H9 (cell line): ENCODE measurements at regions not wholly inside any gene's neighbourhood (a gene's known extent, or its start where the extent isn't known, plus 50 kb on each side); places are given as distances from the start of the nearest gene placed in this dataset.

ENCODE experiments used
- DNase-seq: peaks from one replicate; pipeline ENCODE4 v3.0.0-alpha.2; 2017
- H2AFZ ChIP-seq: one replicate; pipeline ENCODE4 v1.6.1; 2013; ENCODE audit warnings: mild to moderate bottlenecking, low read length, control low read depth, moderate library complexity
- H2AK5ac ChIP-seq: 2 replicates; pipeline ENCODE4 v1.6.1; 2013; ENCODE audit warnings: low read length, control low read depth, mixed read lengths; ENCODE audit not compliant: insufficient read length
- H2BK120ac ChIP-seq: one replicate; pipeline ENCODE4 v1.6.1; 2013; ENCODE audit warnings: low read depth, mild to moderate bottlenecking, low read length, control low read depth, inconsistent platforms; ENCODE audit not compliant: poor library complexity, severe bottlenecking
- H2BK12ac ChIP-seq: 2 replicates; pipeline ENCODE4 v1.6.1; 2013; ENCODE audit warnings: low read length, control low read depth, mixed read lengths, low read depth; ENCODE audit not compliant: insufficient read length
- H2BK15ac ChIP-seq: 2 replicates; pipeline ENCODE4 v1.6.1; 2013; ENCODE audit warnings: low read depth, low read length, control low read depth
- H2BK20ac ChIP-seq: one replicate; pipeline ENCODE4 v1.6.1; 2013; ENCODE audit warnings: low read depth, mild to moderate bottlenecking, low read length, control low read depth, inconsistent platforms; ENCODE audit not compliant: poor library complexity, severe bottlenecking
- H2BK5ac ChIP-seq: 2 replicates; pipeline ENCODE4 v1.6.1; 2013; ENCODE audit warnings: low read length, control low read depth, mixed read lengths; ENCODE audit not compliant: insufficient read length
- H3K14ac ChIP-seq: 2 replicates; pipeline ENCODE4 v1.6.1; 2013; ENCODE audit warnings: low read length, control low read depth; ENCODE audit not compliant: insufficient read depth
- H3K18ac ChIP-seq: 2 replicates; pipeline ENCODE4 v1.6.1; 2013; ENCODE audit warnings: low read depth, mild to moderate bottlenecking, mixed read lengths, low read length, control low read depth; ENCODE audit not compliant: insufficient read length
- H3K23ac ChIP-seq: 2 replicates; pipeline ENCODE4 v1.6.1; 2013; ENCODE audit warnings: low read length, control low read depth, mixed read lengths, low read depth; ENCODE audit not compliant: insufficient read length
- H3K23me2 ChIP-seq: 2 replicates; pipeline ENCODE4 v1.6.1; 2013; ENCODE audit warnings: low read depth, mild to moderate bottlenecking, mixed read lengths, low read length, control low read depth; ENCODE audit not compliant: insufficient read length, poor library complexity, severe bottlenecking
- H3K27ac ChIP-seq: 2 replicates; pipeline ENCODE4 v1.5.1; 2013; ENCODE audit warnings: low read length, control low read depth, mixed read lengths, low read depth; ENCODE audit not compliant: insufficient read length
- H3K27me3 ChIP-seq: 2 replicates; pipeline ENCODE4 v1.6.1; 2013; ENCODE audit warnings: low read length, control low read depth, inconsistent platforms; ENCODE audit not compliant: insufficient read depth
- H3K4ac ChIP-seq: 2 replicates; pipeline ENCODE4 v1.6.1; 2013; ENCODE audit warnings: low read depth, mild to moderate bottlenecking, control low read depth, inconsistent platforms, low read length, moderate library complexity
- H3K4me1 ChIP-seq: 2 replicates; pipeline ENCODE4 v1.6.1; 2013; ENCODE audit warnings: low read length, control low read depth, inconsistent platforms; ENCODE audit not compliant: insufficient read depth
- H3K4me2 ChIP-seq: 2 replicates; pipeline ENCODE4 v1.6.1; 2013; ENCODE audit warnings: low read length, control low read depth, mixed read lengths; ENCODE audit not compliant: insufficient read length, insufficient read depth
- H3K56ac ChIP-seq: 2 replicates; pipeline ENCODE4 v1.6.1; 2013; ENCODE audit warnings: low read depth, mild to moderate bottlenecking, mixed read lengths, low read length, control low read depth; ENCODE audit not compliant: insufficient read length
- H3K79me1 ChIP-seq: 2 replicates; pipeline ENCODE4 v1.6.1; 2013; ENCODE audit warnings: low read depth, mild to moderate bottlenecking, moderate library complexity, low read length, control low read depth, inconsistent platforms; ENCODE audit not compliant: insufficient read depth, poor library complexity, severe bottlenecking
- H3K79me2 ChIP-seq: 2 replicates; pipeline ENCODE4 v1.6.1; 2013; ENCODE audit warnings: low read length, control low read depth, inconsistent platforms; ENCODE audit not compliant: insufficient read depth
- H3K9ac ChIP-seq: 2 replicates; pipeline ENCODE4 v1.6.1; 2013; ENCODE audit warnings: low read length, control low read depth, mixed read lengths; ENCODE audit not compliant: insufficient read length; ENCODE audit errors: extremely low read depth
- H3K9me3 ChIP-seq: one replicate; pipeline ENCODE4 v1.6.1; 2013; ENCODE audit warnings: low read depth, low read length, inconsistent platforms; ENCODE audit not compliant: control insufficient read depth
- H3T11ph ChIP-seq: one replicate; pipeline ENCODE4 v1.6.1; 2013; ENCODE audit warnings: mild to moderate bottlenecking, low read length, control low read depth, inconsistent platforms
- H4K20me1 ChIP-seq: one replicate; pipeline ENCODE4 v1.6.1; 2013; ENCODE audit not compliant: control insufficient read depth, insufficient read length, insufficient read depth
- H4K5ac ChIP-seq: 2 replicates; pipeline ENCODE4 v1.6.1; 2013; ENCODE audit warnings: low read depth, mild to moderate bottlenecking, mixed read lengths, low read length, control low read depth; ENCODE audit not compliant: insufficient read length
- H4K8ac ChIP-seq: replicated peaks from 2 replicates; pipeline ENCODE4 v1.6.1; 2013; ENCODE audit warnings: low read length, control low read depth, mixed read lengths, low read depth; ENCODE audit not compliant: insufficient read length
- H4K91ac ChIP-seq: 2 replicates; pipeline ENCODE4 v1.6.1; 2013; ENCODE audit warnings: low read depth, mild to moderate bottlenecking, moderate library complexity, mixed read lengths, low read length, control low read depth; ENCODE audit not compliant: insufficient read length
- H3K27ac Mint-ChIP-seq, 3 experiments: 2 replicates in 2 of 3; 3 replicates in 1 of 3; pipeline ENCODE4 v1.8.0; 2020 to 2021; ENCODE audit warnings: mixed read lengths in 3 of 3, mild to moderate bottlenecking in 1 of 3, moderate library complexity in 1 of 3
- H3K27me3 Mint-ChIP-seq: 2 replicates; pipeline ENCODE4 v1.8.0; 2021; ENCODE audit warnings: low read depth, mild to moderate bottlenecking, moderate library complexity, mixed read lengths
- H3K36me3 Mint-ChIP-seq, 3 experiments: 2 replicates in 2 of 3; 3 replicates in 1 of 3; pipeline ENCODE4 v1.8.0; 2020 to 2021; ENCODE audit warnings: low read depth in 3 of 3, mixed read lengths in 3 of 3; ENCODE audit not compliant: insufficient read depth in 1 of 3
- H3K4me1 Mint-ChIP-seq, 2 experiments: 2 replicates each; pipeline ENCODE4 v1.8.0; 2020; ENCODE audit warnings: mixed read lengths in 2 of 2
- H3K4me3 Mint-ChIP-seq, 2 experiments: 2 replicates in 1 of 2; 3 replicates in 1 of 2; pipeline ENCODE4 v1.8.0; 2020 to 2021; ENCODE audit warnings: mild to moderate bottlenecking in 2 of 2, mixed read lengths in 2 of 2, moderate library complexity in 1 of 2
- H3K9me3 Mint-ChIP-seq, 2 experiments: 2 replicates in 1 of 2; 3 replicates in 1 of 2; pipeline ENCODE4 v1.8.0; 2020; ENCODE audit warnings: mild to moderate bottlenecking in 2 of 2, mixed read lengths in 2 of 2, moderate library complexity in 1 of 2
- CTCF ChIP-seq: fragments of 200-600 bp; sonication (generic); conservative IDR thresholded peaks from 3 replicates; pipeline ENCODE4 v1.8.0; 2021; ENCODE audit warnings: antibody characterized with exemption, mild to moderate bottlenecking

GRCh38 chr14:43249116-43249515 is 1258.0 kb downstream of the FSCB start:
- Mint-ChIP-seq H3K27me3 (peaks cover 2% of the 10 kb centered on the region; the same call in 1 of the 2 replicates), H3K36me3 (peaks cover 0 to 6% (median 2%) of the 10 kb centered on the region in 3 experiments; a peak in 4 of 7 replicates), H3K4me3 (no peak overlapping the region), H3K4me1 (no peaks in the 10 kb centered on the region), H3K27ac (no peak overlapping the region), H3K9me3 (peaks cover 5 to 6% of the 10 kb centered on the region in 2 experiments; a peak in 3 of 5 replicates)
- Histone ChIP-seq H2AK5ac (no peak overlapping the region), H3K23ac (no peak overlapping the region), H2AFZ (no peak overlapping the region), H2BK12ac (no peak overlapping the region), H4K8ac (no peak overlapping the region), H3K27me3 (no peaks in the 10 kb centered on the region), H3K27ac (no peak overlapping the region), H3K79me2 (no peaks in the 10 kb centered on the region), H2BK120ac (no peak overlapping the region), H4K5ac (no peak overlapping the region), H4K20me1 (no peaks in the 10 kb centered on the region), H3K79me1 (no peaks in the 10 kb centered on the region), H3K4ac (no peak overlapping the region), H2BK20ac (no peak overlapping the region), H3K18ac (no peak overlapping the region), H3K23me2 (no peaks in the 10 kb centered on the region), H3K14ac (no peak overlapping the region), H3K4me2 (no peak overlapping the region), H3K4me1 (no peaks in the 10 kb centered on the region), H4K91ac (no peak overlapping the region), H3K9me3 (no peaks in the 10 kb centered on the region), H3T11ph (no peak overlapping the region), H2BK15ac (no peak overlapping the region), H3K56ac (no peak overlapping the region), H2BK5ac (no peak overlapping the region), H3K9ac (no peak overlapping the region)
- no peak for TF ChIP-seq CTCF
- no peak for DNase-seq
